H1 (cell line): ENCODE measurements at regions not wholly inside any gene's neighbourhood (a gene's known extent, or its start where the extent isn't known, plus 50 kb on each side); places are given as distances from the start of the nearest gene placed in this dataset.

Experiments
- ATF2 ChIP-seq: IDR thresholded peaks from 2 replicates; pipeline ENCODE4 v1.6.1; 2012; ENCODE audit warnings: low read length, inconsistent platforms
- CEBPB ChIP-seq: IDR thresholded peaks from 2 replicates; pipeline ENCODE4 v1.6.1; 2012; ENCODE audit warnings: low read depth, low read length
- CHD7 ChIP-seq: fragments of 300-600 bp; sonication (generic); IDR thresholded peaks from 2 replicates; pipeline ENCODE4 v1.7.1; 2012; ENCODE audit warnings: low read length, moderate library complexity, mild to moderate bottlenecking, inconsistent platforms; ENCODE audit not compliant: insufficient replicate concordance
- EGR1 ChIP-seq: IDR thresholded peaks from 2 replicates; pipeline ENCODE4 v1.6.1; 2011; ENCODE audit warnings: low read depth, low read length, borderline replicate concordance
- GTF2F1 ChIP-seq: IDR thresholded peaks from 2 replicates; pipeline ENCODE4 v1.6.1; 2012; ENCODE audit warnings: low read depth, low read length, improper control_type of control experiment, borderline replicate concordance
- HDAC6 ChIP-seq: IDR thresholded peaks from one replicate; pipeline ENCODE4 v1.7.1; 2012; ENCODE audit warnings: low read depth, mild to moderate bottlenecking, inconsistent platforms, low read length, moderate library complexity
- JUN ChIP-seq: IDR thresholded peaks from 2 replicates; pipeline ENCODE4 v1.6.1; 2011; ENCODE audit warnings: low read depth, mild to moderate bottlenecking, improper control_type of control experiment, low read length
- RNF2 ChIP-seq: fragments of 200-900, 300-1000 bp; sonication (generic); IDR thresholded peaks from 2 replicates; pipeline ENCODE4 v1.7.1; 2016; ENCODE audit warnings: borderline replicate concordance, low read depth, mild to moderate bottlenecking, antibody characterized with exemption, low read length; ENCODE audit not compliant: poor library complexity, severe bottlenecking; ENCODE audit errors: missing control alignments
- RXRA ChIP-seq: IDR thresholded peaks from 2 replicates; pipeline ENCODE4 v1.6.1; 2011; ENCODE audit warnings: low read depth, mild to moderate bottlenecking, low read length, moderate library complexity; ENCODE audit not compliant: insufficient read depth
- SIX5 ChIP-seq: IDR thresholded peaks from 2 replicates; pipeline ENCODE4 v1.6.1; 2011; ENCODE audit warnings: mild to moderate bottlenecking, low read depth, low read length

- TF ChIP-seq CHD7 (no peak), HDAC6 (no peak), RXRA (no peak), JUN (no peak), ATF2 (no peak), GTF2F1 (no peak), SIX5 (no peak), RNF2 (no peak), CEBPB (no peak), EGR1 (no peak)
Observed at GRCh38 chr4:120636120-120636630, 286.4 kb downstream of the PRDM5 start (continued).
